Stimulated activated CD4-positive, alpha-beta T cell treated with anti-CD3 and anti-CD28 coated beads, Interleukin-4, amount 100 ng/mL, for 24 hours (primary cell): ENCODE measurements at regions not wholly inside any gene's neighbourhood (a gene's known extent, or its start where the extent isn't known, plus 50 kb on each side); places are given as distances from the start of the nearest gene placed in this dataset.

Experiments used
- DNase-seq: peaks from one replicate; pipeline ENCODE4 v3.0.0-alpha.2; 2020

DNA sequence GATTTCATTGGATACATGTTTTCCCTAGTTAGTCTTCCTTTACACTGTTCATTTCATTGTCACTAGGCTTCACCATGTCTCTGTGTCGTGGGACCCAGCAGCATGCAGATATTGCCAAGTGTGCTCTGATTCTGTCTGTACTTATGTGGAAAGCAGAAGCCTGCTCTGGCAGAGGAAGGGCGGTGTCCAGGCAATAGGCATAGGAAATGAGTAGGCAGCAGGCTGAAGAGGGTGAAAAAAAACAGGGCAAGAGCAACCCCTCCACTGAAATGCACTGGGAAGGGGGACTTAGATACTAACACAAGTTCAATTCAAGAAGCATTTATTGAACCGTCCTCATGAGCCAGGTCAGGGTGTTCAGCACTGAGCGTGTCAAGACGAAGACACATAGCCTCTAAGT is 85.2 kb upstream of the VAV3 start:
- DNase-seq = no peak

DNA sequence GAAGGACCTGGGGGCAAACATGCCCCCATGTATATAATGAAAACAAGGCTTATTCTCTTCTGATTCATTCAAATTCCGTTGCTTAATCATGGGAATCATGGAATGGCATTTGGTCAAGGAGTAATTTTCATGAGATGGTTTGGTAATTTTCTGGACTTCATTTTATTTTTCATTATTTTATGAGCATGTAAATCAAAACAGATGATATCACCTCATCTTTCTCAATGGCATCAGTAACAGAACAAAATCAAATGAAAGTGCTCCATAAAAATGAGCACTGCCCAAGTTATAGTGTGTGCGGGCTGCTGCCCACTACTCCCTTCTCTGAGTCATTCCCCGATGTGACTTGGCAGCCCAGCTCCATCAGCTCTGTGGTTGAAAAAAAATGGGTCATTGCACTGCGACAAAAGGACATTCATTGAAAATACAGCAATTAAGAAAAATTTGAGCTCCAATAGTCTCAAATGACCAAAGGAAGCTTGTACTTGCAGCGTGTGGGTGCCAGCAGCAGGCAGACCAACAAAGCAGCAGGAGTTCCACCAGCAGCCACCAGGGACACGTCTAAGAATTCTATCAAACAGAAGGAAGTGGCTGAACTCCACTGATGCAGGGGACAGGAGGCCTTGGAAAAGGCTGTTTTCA is 84.3 kb upstream of the VAV3 start:
- peak; percentile 29 for DNase-seq

DNA sequence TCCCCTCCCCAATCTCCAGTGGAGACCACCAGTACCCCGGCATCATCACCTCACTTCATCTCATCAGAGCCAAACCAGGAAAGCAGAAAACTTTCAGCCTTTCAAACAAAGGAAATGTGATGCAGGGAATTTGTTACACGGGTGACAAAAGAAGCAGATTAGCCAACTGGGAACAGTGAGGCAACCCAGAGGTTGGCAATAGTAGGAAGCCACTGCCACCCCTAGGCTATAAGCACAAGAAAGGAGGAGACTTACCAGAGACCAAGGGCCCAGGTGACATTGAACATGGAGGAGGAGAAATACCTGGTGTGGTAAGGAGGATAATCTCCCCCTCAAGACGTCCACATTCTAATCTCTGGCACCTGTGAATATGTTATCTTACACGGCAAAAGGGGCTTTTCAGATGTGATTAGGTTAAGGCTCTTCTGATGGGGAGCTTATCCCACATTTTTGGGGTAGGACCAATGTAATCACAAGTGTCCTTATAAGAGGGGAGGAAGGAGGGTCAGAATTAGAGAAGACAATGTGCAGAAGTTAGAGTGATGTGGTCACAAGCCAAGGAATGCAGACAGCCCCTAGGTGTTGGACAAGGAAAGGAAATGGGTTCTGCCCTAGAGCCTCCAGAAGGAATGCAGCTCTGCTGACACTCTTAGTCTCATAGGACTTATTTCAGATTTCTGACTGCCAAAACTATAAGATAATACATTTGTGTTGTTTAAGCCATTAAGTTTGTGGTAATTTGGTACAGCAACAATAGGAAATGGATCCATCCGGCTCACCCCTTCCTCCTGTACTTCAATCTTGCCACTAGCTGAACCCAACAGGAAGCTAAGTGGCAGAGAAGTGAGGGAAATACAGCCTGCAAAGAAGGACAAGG is 83.6 kb upstream of the VAV3 start:
- no peak for DNase-seq

DNA sequence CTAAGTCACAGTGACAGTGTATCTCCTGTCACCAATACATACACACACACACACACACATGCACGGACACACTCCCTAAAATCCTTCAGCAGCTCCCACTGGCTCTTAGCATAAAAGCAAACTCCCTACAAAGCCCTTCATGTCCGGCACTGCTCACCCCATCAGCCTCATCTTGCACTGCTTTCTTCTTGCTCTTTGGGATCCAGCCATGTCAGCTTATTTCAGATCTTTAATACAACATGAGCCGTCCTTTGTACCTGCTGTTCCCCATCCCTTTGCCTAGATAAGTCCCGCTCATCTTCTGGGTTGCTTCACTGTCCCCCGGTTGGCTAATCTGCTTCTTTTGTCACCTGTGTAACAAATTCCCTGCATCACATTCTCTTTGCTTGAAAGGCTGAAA is 82.1 kb upstream of the VAV3 start:
- DNase-seq = no peak

DNA sequence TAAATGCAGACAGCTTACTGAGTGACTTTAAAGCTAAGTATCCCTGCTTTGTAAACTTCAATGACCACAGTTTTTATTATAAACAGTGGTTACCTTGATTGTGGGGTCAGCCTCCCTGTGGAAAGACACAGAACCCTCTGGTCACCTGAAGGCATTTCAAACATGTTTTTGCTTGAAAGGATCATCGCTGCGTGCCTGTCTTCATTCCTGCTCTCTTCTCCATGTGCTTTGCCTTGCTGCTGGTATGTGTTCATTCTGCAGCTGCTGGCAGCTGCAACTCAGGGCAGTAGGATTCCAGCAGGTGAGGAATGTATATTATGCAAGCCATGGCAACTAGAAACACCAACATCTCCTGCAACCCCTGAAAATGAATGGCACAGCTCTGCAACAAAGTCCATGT is 81.0 kb upstream of the VAV3 start:
- no peak for DNase-seq

DNA sequence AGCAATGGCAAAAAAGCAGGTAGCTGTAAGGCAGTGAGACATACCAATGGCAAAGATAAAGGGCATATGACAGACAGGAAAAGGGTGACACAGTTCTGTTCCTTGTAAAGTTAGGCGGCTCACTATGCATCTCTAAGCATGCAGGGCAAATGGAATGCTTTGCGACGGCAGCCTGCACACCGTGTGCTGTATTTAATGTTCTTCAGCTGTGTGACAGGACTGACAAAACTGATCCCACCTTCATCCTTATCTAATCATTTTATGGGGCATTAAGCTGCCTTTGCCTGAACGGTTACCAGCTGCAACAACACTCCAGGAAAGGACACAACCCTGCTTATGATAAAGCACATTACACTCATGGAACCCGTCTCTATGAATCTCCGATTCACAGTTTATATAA is 80.5 kb upstream of the VAV3 start:
- no peak for DNase-seq

DNA sequence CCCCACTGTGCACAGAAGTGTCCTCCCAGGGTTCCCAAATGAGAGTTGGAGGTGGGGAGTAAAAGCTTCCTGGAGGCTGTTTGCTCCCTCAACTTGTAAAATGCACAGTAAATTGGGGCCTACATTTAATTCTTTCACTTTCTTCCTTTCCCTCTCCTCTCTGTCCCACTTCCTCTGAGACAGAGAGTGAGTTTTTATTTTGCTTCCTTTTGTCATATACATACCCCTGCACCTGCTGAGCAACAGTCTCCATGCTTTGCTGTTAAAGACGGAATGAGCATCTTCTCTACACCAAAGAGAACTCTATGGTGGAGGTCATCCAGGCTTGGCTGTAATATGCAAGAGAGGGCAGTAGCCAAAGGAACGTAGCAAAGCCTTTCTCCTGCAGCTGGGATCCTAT is 79.3 kb upstream of the VAV3 start:
- no peak for DNase-seq

DNA sequence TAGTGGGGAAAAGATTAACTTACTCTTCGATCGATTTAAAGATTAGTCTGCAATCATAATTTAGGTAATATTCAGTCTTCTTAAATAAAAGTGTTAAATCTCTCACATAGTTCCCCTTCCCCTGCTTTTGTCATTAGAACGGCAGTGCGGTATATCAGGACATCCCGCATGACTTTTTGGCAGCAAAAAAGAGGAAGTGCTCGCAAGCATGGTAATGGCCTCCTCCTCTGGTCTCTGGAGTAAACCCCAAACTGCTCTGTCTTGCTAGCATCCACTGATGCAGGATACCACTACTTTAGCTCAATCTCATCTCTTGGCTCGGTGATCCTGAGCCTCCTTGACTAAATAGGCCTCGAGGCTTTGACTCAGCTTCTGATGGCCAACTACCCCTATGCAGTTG is 78.7 kb upstream of the VAV3 start:
- no peak for DNase-seq

DNA sequence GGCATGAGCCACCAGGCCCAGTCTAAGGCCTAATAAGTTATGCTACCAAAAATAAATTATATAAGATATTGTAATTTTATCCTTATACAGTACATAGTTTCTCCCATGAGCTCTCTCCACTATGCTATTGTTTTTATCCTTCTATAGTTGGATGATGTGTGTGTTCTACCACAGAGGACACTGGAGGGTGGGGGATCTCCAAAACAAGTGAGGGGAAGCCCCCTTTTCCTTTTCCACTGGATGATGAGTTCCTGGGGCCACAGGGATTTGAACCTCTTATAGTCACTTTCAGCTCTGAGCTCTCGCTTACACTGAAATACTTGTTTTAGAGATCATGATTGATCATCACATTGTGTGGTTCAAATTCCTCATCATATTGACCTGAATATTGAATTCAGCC is 77.6 kb upstream of the VAV3 start:
- no peak for DNase-seq

DNA sequence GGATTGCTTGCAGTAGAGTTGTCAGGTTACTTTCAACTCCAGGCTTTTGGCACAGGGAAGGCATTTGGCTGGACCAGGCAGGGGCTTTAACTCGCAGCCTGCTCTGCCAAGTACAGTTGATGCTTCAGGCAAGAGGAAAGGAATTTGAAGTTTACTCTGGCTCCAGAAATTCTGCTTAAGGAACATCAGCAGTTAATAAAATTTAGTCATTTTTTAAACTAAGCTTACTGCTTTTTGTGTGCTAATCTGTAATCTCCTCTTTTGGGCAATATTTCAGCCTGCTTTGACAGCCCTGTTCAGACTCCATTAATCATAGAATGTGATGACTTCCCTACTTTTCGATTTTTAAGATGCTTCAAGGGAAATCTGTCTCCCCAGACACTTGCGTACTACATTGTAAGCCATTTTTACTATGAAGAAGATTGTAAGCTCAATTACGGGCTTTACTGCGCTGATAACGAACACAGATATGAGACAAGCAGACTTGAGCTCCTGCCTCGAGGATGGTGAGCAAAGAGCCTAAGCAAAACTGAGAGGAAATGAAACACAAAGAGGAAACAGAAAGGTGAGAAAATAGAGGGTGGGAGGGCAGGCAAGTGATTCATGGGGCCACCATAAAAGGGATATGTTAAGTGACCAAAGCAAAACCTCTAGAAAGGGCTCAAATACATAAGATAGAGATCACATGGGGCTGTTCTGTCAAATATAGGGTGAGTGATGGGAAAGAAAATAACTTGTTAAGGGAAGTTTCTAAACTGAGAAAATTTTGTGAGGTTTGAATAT is 76.6 kb upstream of the VAV3 start:
- DNase-seq = no peak

DNA sequence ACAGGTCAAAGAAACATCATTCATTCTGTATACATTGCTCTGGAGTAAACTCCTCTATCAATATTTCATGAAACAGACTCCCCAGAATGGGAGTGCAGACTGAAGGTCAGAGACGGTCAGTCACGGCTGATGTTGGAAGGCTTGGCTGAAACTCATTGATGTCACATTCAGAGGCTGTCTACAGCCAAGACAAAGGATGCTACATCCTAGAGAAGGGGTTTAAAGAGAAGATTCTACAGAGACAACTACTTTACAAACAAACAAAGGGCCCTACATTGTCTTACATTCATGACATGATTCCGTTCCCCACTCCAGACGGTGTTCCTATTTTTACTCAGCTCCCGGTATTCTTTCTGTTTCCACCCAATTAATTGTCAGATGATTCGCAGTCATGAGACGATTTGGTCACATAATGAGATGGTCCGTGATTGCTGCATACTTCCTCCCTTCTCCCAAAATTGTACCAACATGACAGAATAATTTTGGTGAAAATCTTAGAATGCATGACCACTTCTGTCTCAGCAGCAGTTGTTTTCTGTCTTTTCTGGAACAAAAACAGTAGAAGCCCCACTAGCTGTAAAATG is 73.8 kb upstream of the VAV3 start:
- DNase-seq = no peak

DNA sequence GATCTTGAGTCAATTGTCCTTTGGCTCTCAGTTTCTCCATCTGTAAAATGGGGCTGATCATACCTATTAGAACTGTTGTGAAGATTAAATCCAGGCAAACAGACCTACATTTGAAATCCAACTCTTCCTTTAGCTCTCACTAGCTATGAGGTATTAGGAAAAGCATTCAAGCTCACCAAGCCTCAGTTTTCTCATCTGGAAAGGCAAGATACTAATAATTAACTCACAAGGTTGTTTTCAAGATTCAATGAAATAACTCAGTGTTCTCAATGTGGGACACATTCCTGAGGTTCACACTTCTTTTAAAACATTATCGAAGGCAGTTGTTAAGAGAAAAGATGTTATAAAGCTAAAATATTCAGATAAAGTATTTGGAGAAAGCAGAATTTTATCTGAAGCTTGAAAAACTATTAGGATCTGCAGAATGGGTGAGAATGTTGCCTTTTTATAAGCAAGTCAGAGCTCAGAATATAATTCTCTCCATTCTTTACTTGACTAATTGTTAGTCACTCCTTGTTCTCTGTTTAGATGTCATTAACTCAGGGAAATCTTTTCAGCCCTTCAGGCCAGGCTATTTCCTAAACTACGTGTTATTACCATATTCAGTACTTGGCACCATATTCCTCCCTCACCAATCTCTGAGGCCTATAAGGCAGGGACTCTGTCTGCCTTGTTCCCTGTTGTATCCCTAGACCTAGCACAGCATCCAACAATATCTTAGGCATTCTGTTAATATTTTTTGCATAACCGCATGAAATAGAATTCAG is 72.0 kb upstream of the VAV3 start:
- no peak for DNase-seq

DNA sequence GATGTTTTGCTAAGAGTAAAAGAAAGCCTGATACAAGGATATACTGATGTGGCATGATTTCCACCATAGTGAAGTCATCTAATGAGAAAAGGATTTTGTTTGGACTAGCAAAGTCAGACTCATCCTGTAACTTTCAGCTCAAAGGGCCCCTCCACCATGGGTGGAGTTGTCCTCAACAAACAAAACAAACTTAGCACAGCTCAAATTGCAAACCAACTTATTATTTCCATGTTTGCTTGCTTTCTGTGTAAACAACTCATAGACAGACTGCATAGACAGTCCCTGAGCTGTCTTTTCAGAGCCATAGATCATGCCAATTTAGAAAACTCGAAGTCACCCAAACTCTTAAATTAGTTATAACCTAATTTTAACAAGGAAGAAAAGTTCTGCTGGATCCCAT is 69.4 kb upstream of the VAV3 start:
- no peak for DNase-seq

DNA sequence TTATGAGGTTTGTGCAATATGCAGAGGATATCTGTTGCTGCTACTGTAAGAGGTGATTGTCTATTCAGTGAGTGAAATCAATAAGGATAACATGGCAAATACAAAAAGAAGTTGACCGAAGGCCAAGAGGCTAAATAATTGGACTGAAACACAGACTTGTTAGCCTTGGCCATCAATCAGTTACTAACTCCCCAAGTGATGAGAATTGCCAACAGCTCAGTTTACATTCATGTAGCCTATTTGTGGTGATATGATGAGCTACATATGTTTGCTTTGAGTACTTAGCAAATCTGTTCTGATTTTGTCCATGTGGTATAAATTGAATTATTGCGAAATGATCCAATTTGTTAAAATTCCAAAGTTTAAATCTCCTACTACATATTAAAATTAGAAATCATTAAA is 68.6 kb upstream of the VAV3 start:
- DNase-seq = no peak

DNA sequence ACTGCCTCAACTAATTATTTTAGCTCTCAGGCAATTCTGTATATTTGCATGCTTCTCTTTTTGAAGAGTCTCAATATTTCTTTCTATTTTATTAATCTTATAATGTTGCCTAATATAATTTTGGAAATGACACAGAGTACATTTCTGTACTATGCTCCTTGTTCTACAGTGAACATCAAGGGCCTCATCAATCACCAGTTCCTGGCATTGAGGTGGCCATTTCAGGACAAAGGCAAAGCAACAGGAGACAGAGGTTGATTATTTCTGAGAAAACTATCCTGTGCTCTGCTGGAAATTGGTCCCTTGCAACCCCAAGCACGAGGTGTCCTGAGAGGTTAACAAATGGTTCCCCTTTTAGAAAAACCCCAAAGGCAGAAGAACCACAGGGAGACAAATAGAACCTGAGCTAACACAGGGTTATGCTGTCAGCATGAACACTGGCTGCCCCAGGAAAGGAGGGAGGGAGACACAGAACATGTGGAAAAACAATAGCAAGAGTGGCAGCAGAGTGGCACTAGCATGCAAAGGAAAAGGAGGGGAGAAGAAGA is 63.9 kb upstream of the VAV3 start:
- no peak for DNase-seq

DNA sequence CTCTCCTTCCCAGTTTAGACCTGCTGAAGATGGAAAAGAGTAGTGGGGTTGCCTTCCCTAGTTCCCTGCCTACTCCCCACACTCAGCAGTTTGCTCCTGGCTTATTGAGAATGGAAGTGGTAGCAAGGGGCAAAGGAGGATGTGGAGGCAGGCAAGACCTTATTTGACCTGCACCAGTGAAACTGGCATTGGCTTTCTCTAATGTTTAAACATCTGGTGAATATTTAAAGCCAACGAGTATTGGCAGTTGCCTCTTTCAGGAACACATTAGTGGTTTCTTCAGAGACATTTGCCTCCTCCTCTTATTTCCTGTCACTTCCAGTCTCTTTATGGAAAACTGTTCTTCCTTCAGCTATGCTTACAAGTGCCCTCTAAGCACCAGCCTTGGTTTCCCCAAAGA is 62.4 kb upstream of the VAV3 start:
- DNase-seq = no peak

DNA sequence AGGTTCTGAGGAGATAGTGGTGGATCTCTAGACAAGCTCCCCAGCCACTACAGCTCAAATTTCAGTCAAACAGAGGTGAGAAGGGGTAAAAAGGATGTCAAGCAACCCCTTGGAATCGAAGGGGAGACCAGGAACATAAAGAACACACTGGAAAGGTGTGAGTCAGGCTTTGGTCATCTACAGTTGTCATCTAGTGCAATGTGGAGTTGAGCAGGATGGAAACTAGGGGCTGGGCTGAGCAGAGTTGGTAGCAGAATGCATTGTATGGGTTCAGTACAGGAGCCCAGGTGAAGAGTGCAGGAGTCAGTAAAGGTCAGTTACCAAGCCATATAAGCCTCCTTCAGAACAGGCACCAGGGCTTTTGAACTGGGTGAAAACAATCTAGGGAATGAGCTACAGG is 52.7 kb upstream of the VAV3 start:
- no peak for DNase-seq

DNA sequence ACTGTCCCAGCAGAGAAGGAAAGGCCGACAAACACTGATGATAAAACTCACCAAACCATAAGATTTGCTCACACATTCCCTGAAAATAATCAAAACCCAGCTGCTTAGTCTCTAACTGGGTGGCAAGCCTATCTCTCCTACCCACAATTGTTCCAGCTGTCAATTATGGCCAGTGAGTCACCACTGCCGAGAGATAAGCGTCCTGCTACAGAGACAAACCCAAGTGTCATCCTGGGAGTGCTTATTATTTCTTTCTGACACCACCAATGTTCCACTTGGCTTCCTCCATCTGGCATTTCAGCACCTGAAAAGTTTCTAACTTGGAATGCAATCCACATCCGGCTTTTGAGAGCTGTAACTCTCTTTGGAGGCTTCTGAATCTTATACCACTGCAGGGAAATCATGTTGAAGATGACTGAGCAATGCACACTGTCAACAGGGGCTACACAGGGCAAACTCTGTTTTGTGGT is 51.5 kb upstream of the VAV3 start:
- peak; percentile 7 for DNase-seq
